Uterus (tissue), 3 donors: ENCODE measurements at regions not wholly inside any gene's neighbourhood (a gene's known extent, or its start where the extent isn't known, plus 50 kb on each side); places are given as distances from the start of the nearest gene placed in this dataset.

Experiments
- DNase-seq, 2 donors: peaks; one replicate each; pipeline ENCODE4 v3.0.0-alpha.2; 2019 to 2020
- H3K27ac ChIP-seq, 2 donors: fragments of 200-600 bp; sonication (generic); 1 replicate in 1 of 2; 2 replicates in 1 of 2; pipeline ENCODE4 v1.5.1; 2016 to 2018
- H3K27me3 ChIP-seq, 2 donors: fragments of 200-600 bp; sonication (generic); one replicate each; pipeline ENCODE4 v1.5.1; 2018 to 2019; ENCODE audit warnings: control low read depth in 1 of 2
- H3K36me3 ChIP-seq, 2 donors: fragments of 200-600 bp; sonication (generic); one replicate each; pipeline ENCODE4 v1.5.1; 2019; ENCODE audit warnings: control low read depth in 1 of 2
- H3K4me1 ChIP-seq, 2 donors: fragments of 200-600 bp; sonication (generic); one replicate each; pipeline ENCODE4 v1.5.1; 2018 to 2019; ENCODE audit warnings: control low read depth in 1 of 2
- H3K4me3 ChIP-seq, 2 donors: fragments of 200-600 bp; sonication (generic); 1 replicate in 1 of 2; 2 replicates in 1 of 2; pipeline ENCODE4 v1.5.1; 2018 to 2019; ENCODE audit warnings: mild to moderate bottlenecking in 1 of 2
- H3K9me3 ChIP-seq, 2 donors: fragments of 200-600 bp; sonication (generic); one replicate each; pipeline ENCODE4 v1.5.1; 2019; ENCODE audit warnings: control low read depth in 1 of 2
- POLR2A ChIP-seq, 2 donors: fragments of 450-650 bp; IDR thresholded peaks; one replicate each; pipeline ENCODE4 v1.6.1; 2016; ENCODE audit warnings: antibody characterized with exemption in 2 of 2, mild to moderate bottlenecking in 1 of 2, moderate library complexity in 1 of 2
- intact Hi-C: fragments of 100-400 bp; cut with DNase I; formaldehyde crosslinking; loops from one replicate; pipeline ENCODE4 v1.15.1; 2023; ENCODE audit warnings: low total_unique reads
- TF ChIP-seq, protein P1 (sequence below), 4 experiments: fragments of 200-600 bp in 2 of 4; fragments of 450-650 bp in 2 of 4; sonication (generic) in 2 of 4; IDR thresholded peaks; one replicate each; pipeline ENCODE4 v1.5.1; 2016 to 2019; ENCODE audit warnings: antibody characterized with exemption in 4 of 4, mild to moderate bottlenecking in 2 of 4, moderate library complexity in 1 of 4
- donor health status: DM: yes; HTN: yes; CAD: no.

DNA sequence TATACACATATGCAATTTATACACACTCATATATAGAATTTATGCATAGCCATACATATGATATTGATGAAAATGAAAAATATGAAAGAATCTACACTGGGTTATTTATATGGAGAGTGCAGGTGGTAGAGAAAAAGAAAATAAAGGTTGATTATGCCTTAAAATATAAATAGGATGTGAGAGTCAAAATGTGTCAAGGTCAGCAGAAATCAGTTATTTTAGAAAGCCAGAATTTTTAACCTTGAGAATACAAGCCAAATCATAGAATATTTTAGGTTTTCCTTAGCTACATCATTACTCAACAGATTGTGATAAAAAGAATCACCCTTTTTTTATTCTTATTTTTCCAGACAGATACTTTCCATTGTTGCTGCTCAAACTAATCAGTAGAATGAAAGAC, 146.2 kb downstream of the SLC6A15 start:
- intact Hi-C loops: no loop called here
- H3K27ac ChIP-seq: no peak overlapping the region
- no peaks in the 10 kb centered on the region for H3K4me1 ChIP-seq
- DNase-seq: no peak
- no peaks in the 10 kb centered on the region for H3K9me3 ChIP-seq
- no peak for TF ChIP-seq POLR2A (IDR thresholded peaks at IDR 0.05)
- TF ChIP-seq, protein P1, sequence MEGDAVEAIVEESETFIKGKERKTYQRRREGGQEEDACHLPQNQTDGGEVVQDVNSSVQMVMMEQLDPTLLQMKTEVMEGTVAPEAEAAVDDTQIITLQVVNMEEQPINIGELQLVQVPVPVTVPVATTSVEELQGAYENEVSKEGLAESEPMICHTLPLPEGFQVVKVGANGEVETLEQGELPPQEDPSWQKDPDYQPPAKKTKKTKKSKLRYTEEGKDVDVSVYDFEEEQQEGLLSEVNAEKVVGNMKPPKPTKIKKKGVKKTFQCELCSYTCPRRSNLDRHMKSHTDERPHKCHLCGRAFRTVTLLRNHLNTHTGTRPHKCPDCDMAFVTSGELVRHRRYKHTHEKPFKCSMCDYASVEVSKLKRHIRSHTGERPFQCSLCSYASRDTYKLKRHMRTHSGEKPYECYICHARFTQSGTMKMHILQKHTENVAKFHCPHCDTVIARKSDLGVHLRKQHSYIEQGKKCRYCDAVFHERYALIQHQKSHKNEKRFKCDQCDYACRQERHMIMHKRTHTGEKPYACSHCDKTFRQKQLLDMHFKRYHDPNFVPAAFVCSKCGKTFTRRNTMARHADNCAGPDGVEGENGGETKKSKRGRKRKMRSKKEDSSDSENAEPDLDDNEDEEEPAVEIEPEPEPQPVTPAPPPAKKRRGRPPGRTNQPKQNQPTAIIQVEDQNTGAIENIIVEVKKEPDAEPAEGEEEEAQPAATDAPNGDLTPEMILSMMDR (IDR thresholded peaks at IDR 0.05): no peak
- H3K36me3 ChIP-seq: no peaks in the 10 kb centered on the region
- H3K27me3 ChIP-seq: no peaks in the 10 kb centered on the region
- H3K4me3 ChIP-seq: no peak overlapping the region

DNA sequence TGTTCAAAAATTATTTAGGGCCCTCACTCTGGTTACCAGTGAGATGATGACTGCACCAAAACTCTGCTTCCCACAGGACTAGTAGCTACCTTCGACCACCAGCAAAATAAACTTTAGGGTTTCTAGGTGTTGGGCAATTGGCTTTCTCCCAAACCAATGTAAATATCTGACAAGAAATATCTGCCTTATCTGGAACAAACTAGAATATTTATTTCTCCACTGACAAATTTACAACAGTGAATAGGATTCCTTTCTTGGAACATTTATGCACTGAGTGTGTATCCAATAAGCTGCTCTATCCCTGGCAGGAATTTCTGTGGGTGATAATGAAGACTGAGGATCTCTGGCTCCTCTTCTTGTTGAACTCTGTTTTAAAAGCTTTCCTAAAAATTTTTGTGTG, 148.6 kb downstream of the SLC6A15 start:
- TF ChIP-seq POLR2A (IDR thresholded peaks at IDR 0.05): no peak
- TF ChIP-seq, protein P1 (IDR thresholded peaks at IDR 0.05): no peak
- Histone ChIP-seq H3K36me3 (no peaks in the 10 kb centered on the region), H3K4me3 (no peak overlapping the region), H3K4me1 (no peaks in the 10 kb centered on the region), H3K9me3 (no peaks in the 10 kb centered on the region), H3K27me3 (no peaks in the 10 kb centered on the region), H3K27ac (no peak overlapping the region)
- DNase-seq: no peak
- intact Hi-C loops: no loop called here

DNA sequence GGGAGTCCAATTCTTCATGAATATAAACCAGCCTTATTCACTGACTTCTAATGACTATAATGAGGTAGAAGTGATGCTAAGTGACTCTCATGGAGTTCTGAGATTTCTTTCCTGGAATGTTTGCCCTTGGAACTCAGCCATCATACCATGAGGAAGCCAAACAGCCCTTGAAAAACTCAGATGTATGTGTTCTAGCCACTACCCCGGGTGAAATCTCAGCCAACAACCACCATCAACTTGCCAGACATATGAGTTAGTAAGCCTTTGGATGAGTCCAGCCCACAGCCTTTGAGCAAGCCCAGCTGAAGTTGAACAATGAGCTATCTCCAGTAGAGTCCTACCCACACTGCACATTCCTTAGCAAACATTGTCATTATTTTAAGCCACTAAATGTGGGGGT, 149.5 kb downstream of the SLC6A15 start:
- no peak overlapping the region for H3K4me3 ChIP-seq
- H3K9me3 ChIP-seq: no peaks in the 10 kb centered on the region
- DNase-seq: no peak
- H3K27me3 ChIP-seq: no peaks in the 10 kb centered on the region
- H3K36me3 ChIP-seq: no peaks in the 10 kb centered on the region
- H3K4me1 ChIP-seq: no peaks in the 10 kb centered on the region
- H3K27ac ChIP-seq: no peak overlapping the region
- TF ChIP-seq, protein P1 (IDR thresholded peaks at IDR 0.05): no peak
- no peak for TF ChIP-seq POLR2A (IDR thresholded peaks at IDR 0.05)
- intact Hi-C loops: no loop called here

DNA sequence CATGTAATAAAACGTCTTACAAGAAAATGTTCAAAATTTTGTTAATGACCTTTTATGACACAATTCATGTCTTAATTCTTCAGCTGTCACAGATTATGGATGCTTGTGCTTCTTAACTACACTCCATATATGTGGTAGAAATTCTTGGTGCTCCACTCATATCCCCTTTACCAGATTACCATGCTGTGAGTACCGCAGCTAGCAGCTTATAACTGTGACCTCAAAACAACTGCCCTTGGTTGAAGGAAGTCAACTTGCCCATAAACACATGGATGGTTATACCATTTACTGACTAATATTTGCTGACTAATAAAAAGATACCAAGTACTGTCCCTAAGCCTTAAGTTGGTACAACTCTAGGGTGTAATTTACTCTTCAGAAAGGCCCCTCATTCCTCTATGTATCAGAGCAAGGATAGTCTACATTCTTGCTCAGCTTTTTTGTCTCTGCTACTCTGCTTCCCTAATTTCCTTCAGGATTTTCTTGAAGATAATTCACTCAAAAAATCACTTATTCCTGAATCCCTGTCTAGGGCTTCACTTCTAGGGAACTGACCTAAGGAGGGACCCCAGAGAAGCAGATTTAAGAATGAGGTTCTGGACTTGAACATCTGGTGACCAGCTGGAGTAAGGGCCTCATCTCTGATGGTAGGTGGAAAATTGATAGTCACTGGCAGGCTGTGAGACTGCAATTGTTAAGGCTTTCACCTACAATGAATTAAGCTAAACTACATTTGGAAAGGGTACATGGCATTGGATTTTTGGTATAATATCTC, 152.3 kb downstream of the SLC6A15 start:
- Histone ChIP-seq H3K4me3 (no peak overlapping the region), H3K4me1 (no peaks in the 10 kb centered on the region), H3K27ac (no peak overlapping the region), H3K27me3 (no peaks in the 10 kb centered on the region), H3K9me3 (no peaks in the 10 kb centered on the region), H3K36me3 (no peaks in the 10 kb centered on the region)
- intact Hi-C loops: no loop called here
- DNase-seq: no peak
- TF ChIP-seq POLR2A (IDR thresholded peaks at IDR 0.05): no peak
- TF ChIP-seq, protein P1 (IDR thresholded peaks at IDR 0.05): no peak

DNA sequence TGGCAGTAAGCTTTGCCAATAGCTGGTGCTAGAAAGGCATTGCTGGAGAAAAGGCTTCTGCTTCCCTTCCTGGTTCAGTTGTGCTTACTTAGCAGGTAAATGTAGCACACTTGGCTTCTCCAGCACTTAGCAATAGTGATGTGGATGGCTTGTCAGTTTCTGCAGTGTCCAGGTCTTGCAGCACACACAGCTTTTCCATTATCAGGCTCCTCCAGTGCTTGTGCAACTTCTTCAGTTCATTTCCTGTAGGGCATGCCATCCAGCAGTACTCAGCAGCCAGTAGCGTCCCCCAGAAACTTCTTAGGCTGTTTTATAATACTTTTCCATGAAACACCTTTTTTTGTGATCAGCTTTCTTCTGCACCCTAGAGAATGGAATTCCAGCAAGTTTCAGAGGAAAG, 154.6 kb downstream of the SLC6A15 start:
- no peak for DNase-seq
- Histone ChIP-seq H3K4me1 (no peaks in the 10 kb centered on the region), H3K4me3 (no peak overlapping the region), H3K9me3 (no peaks in the 10 kb centered on the region), H3K36me3 (no peaks in the 10 kb centered on the region), H3K27me3 (no peaks in the 10 kb centered on the region), H3K27ac (no peak overlapping the region)
- intact Hi-C loops: no loop called here
- TF ChIP-seq POLR2A (IDR thresholded peaks at IDR 0.05): no peak
- TF ChIP-seq, protein P1 (IDR thresholded peaks at IDR 0.05): no peak
